ENCODE measurements at regions not wholly inside any gene's neighbourhood (a gene's known extent, or its start where the extent isn't known, plus 50 kb on each side); places are given as distances from the start of the nearest gene placed in this dataset.

- H3K27ac Mint-ChIP-seq = no peak overlapping the region
- no peak overlapping the region for H3K4me3 Mint-ChIP-seq
- TF ChIP-seq CTCF (IDR thresholded peaks at IDR 0.05; ENCODE audit: unreplicated experiment in 3 of 3) = no peak
- peaks cover 18% of the 10 kb centered on the region for H3K4me1 Mint-ChIP-seq
- H3K27me3 Mint-ChIP-seq (ENCODE audit: low read depth) = no peaks in the 10 kb centered on the region
- H3K9me3 Mint-ChIP-seq = no peaks in the 10 kb centered on the region
- no peaks in the 10 kb centered on the region for H3K36me3 Mint-ChIP-seq (ENCODE audit: low read depth)
Measured at GRCh38 chr6:134594881-134595280, 277.0 kb upstream of the SGK1 start.

DNA sequence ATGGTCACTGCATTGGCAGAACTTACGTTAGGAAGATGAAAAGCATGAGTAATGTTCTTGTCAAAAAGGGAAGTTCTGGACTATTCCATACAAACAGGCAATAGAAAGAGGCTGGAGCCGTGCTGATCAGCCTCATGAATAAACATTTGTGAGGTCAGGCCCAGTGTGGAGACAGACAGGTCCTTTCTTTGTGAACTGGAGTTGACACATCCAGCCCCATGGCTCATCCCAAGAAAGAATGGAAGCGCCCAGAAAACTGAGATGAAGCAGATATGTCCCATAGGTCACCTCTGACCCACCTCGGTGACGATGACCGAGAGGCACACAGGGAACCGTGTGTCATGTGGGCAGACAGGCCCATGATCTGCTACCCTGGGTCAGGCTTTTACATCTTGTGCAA lies 276.0 kb upstream of the SGK1 start:
- no peak overlapping the region for H3K4me3 Mint-ChIP-seq
- TF ChIP-seq CTCF (IDR thresholded peaks at IDR 0.05; ENCODE audit: unreplicated experiment in 3 of 3) = no peak
- no peaks in the 10 kb centered on the region for H3K9me3 Mint-ChIP-seq
- no peaks in the 10 kb centered on the region for H3K36me3 Mint-ChIP-seq (ENCODE audit: low read depth)
- no peak overlapping the region for H3K27ac Mint-ChIP-seq
- no peaks in the 10 kb centered on the region for H3K27me3 Mint-ChIP-seq (ENCODE audit: low read depth)
- H3K4me1 Mint-ChIP-seq = peaks cover 14% of the 10 kb centered on the region

- Mint-ChIP-seq H3K4me1 (peaks cover 13% of the 10 kb centered on the region), H3K4me3 (no peak overlapping the region), H3K27ac (peak overlapping the region in 1 of 3 experiments; percentile 61), H3K27me3 (ENCODE audit: low read depth) (no peaks in the 10 kb centered on the region), H3K36me3 (ENCODE audit: low read depth) (no peaks in the 10 kb centered on the region), H3K9me3 (no peaks in the 10 kb centered on the region)
- no peak for TF ChIP-seq CTCF (IDR thresholded peaks at IDR 0.05; ENCODE audit: unreplicated experiment in 3 of 3)
Measured at GRCh38 chr6:134593442-134593841, 275.5 kb upstream of the SGK1 start.

- H3K4me3 Mint-ChIP-seq = no peak overlapping the region
- TF ChIP-seq CTCF (IDR thresholded peaks at IDR 0.05; ENCODE audit: unreplicated experiment in 3 of 3) = no peak
- H3K27me3 Mint-ChIP-seq (ENCODE audit: low read depth) = no peaks in the 10 kb centered on the region
- peaks cover 13% of the 10 kb centered on the region for H3K4me1 Mint-ChIP-seq
- H3K36me3 Mint-ChIP-seq (ENCODE audit: low read depth) = no peaks in the 10 kb centered on the region
- H3K9me3 Mint-ChIP-seq = no peaks in the 10 kb centered on the region
- peak overlapping the region in 1 of 3 experiments; percentile 61 for H3K27ac Mint-ChIP-seq
Measured at GRCh38 chr6:134593024-134593423, 275.1 kb upstream of the SGK1 start.

DNA sequence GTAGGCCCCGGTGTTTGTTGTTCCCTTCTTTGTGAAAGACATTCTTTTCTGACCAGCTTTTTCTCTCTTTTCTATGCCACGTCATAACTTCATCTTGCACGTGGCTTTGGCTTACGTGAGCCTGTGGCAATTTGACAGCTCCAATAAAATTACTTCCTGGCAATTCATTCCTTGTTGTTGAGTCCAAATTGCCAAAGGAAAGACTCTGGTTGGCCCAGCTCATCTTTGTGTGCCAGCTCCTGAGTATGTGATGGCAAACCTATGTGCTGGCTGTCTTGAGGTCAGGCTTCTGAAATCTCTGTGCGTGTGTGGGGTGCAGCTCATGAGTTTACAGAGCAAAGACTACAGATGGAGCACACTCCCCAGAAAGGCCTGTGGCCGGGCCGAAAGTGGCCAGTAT lies 272.5 kb upstream of the SGK1 start:
- Mint-ChIP-seq H3K4me3 (no peak overlapping the region), H3K36me3 (ENCODE audit: low read depth) (no peaks in the 10 kb centered on the region), H3K4me1 (peaks cover 13% of the 10 kb centered on the region), H3K9me3 (no peaks in the 10 kb centered on the region), H3K27me3 (ENCODE audit: low read depth) (no peaks in the 10 kb centered on the region), H3K27ac (no peak overlapping the region)
- TF ChIP-seq CTCF (IDR thresholded peaks at IDR 0.05; ENCODE audit: unreplicated experiment in 3 of 3) = no peak

DNA sequence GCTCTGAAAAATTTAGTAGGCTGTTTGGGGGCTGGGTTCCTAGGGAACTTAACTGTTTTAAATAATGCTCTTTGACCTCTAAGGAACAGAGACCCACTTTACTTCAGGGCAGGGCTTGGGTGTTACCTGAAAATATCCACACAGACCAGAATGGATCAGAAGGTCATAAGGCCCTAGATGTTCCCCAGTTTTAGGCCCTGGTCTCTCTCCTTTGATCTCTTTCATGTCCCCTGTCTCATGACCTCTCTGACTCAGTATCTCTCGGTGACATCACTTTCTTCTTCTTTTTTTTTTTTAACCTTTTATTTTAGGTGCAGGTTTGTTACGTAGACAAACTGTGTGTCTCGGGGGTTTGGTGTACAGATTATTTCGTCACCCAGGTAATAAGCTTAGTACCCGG lies 272.1 kb upstream of the SGK1 start:
- H3K27ac Mint-ChIP-seq = no peak overlapping the region
- peaks cover 13% of the 10 kb centered on the region for H3K4me1 Mint-ChIP-seq
- no peak for TF ChIP-seq CTCF (IDR thresholded peaks at IDR 0.05; ENCODE audit: unreplicated experiment in 3 of 3)
- H3K27me3 Mint-ChIP-seq (ENCODE audit: low read depth) = no peaks in the 10 kb centered on the region
- H3K9me3 Mint-ChIP-seq = no peaks in the 10 kb centered on the region
- H3K36me3 Mint-ChIP-seq (ENCODE audit: low read depth) = no peaks in the 10 kb centered on the region
- H3K4me3 Mint-ChIP-seq = no peak overlapping the region
